Fibroblast of skin of back (primary cell): ENCODE measurements at regions not wholly inside any gene's neighbourhood (a gene's known extent, or its start where the extent isn't known, plus 50 kb on each side); places are given as distances from the start of the nearest gene placed in this dataset.
A peak's percentile ranks its signal among the peaks of the same experiment; 100 is the strongest.

Experiments
- DNase-seq: peaks from one replicate; pipeline ENCODE4 v3.0.0-alpha.2; 2013

DNA sequence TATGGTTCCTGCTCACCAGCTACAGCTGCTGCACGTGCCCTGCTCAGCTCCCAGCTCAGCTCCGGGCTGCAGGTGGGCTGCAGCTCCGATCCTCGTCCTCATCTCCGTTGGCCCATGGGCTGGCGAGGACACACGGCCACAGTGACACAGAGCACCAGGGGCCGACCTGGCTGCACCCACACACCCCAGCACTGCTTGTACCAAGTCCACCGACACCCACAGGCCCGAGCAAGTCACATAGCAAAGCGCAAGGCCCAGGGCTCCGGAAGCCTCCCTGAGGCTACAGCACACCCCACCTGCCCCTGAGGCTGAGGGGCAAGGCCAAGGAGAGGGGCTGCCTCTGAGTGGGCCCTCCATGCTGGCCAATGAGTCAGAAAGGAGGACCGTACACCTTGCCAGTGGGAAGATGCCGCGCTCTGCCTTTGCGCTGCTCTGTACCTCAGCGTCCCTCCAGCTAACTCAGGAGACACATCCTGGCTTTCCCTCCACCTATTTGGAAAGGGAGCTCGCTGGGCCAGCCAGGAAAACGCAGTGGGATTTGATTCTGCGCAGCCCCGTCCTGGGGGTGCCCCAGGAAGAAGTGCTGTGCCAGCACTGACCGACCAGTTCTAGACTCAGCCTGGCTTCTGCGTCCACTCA, 124.8 kb downstream of the SIK1 start:
- no peak for DNase-seq

DNA sequence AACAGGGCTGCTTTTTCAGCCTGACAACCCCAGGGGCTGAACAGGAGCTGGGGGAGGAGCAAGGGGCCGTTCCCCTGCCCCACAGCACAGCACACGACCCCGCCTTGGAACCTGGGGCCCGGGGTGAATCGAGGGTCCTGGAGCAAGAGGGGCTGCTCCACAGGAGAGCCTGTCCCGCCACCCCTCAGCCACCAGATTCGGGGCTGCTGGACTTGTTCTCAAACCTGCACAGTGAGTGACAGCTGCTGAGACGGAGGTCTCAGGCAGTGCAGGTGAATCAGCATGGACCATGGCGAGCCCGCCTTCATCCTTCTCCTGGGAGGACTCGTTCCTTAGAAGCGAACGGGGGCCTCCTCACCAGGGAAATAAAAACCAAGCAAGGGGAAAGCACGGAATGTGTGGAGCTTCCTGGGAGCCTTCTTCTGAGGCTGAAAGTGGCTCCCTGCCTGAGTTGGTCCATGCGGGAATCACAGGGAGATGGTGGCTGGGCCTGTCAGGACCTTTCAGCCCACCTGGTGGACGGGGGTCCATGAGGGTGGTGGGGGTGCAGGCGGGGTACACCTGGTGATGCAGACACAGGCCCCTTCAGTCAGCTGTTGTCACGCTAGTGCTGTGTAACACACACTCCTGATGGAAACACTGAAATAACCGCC, 125.4 kb downstream of the SIK1 start:
- no peak for DNase-seq

DNA sequence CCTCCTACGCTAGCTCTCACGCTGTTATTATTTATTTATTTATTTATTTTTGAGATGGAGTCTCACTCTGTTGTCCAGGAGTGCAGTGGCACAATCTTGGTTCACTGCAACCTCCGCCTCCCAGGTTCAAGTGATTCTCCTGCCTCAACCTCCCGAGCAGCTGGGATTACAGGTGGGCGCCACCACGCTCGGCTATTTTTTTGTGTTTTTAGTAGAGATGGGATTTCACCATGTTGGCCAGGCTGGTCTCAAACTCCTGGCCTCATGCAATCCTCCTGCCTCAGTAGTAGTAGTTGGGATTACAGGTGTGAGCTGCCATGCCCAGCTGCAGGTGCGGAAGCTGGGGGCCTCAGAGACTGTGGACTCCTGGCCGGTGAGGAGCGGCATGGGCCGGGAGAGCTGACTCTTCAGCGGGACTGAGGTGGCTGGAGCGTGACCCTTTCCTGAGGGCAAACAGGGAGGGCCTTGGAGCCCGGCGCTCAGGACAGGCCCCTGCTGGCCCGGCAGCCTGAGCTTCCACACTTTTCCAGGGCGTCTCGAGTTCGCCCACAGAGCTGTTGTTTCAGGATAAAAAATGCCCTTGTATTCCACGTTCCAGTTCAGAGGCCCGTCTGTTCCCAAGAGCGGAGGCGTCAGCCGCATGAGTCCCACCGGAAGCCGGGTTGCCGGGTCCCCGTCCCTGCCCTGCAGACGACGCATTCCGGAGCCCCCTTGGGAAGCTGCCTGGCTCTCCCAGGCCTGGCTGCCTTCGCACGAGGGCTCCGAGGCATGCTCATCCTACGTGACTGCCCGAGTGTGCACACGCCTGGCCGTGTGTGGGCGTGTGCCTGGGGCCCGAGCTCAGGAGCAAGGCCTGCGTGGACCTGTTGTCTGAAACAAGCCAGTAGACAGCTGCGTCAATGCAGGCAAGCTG, 126.2 kb downstream of the SIK1 start:
- peak; percentile 63 for DNase-seq

DNA sequence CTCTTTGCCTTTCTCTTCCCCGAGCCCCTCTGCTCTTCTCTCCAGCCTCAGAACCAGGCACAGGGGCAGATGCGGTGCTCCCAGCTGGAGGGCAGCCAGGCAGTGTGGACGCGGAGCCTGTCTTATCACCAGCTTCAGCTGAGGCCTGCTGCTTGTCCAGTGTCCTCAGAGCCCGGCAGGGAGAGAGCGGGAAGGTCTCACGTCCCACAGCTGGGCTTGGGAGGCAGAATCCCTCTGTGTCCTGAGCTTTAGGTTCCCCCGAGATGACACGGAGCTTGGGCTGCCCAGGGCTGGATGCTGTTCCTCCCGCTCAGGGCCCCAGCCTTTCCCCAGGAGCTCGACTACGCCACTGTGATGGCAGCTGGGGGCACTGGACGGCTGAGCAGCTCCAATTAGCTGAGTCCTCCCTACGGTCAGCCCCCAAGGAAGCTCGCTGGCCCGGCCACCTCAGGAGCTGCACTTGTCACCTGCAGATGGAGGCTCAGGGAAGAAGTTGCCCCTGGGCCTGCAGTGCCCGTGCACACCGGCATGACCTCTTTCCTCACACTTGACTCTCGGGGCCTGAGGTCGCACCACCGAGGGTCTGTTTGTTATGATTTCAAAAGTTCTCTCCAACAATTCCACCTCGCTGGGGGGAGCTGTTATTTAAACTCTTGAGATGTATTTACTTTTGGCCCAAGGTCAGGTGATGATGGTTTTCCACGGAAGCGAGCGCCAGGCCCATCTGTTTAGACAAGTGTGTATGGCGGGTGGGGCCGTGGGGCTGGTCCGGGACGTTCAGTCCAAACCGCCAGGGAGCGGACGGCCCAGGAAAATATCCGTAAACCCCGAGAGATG, 127.3 kb downstream of the SIK1 start:
- DNase-seq = no peak

DNA sequence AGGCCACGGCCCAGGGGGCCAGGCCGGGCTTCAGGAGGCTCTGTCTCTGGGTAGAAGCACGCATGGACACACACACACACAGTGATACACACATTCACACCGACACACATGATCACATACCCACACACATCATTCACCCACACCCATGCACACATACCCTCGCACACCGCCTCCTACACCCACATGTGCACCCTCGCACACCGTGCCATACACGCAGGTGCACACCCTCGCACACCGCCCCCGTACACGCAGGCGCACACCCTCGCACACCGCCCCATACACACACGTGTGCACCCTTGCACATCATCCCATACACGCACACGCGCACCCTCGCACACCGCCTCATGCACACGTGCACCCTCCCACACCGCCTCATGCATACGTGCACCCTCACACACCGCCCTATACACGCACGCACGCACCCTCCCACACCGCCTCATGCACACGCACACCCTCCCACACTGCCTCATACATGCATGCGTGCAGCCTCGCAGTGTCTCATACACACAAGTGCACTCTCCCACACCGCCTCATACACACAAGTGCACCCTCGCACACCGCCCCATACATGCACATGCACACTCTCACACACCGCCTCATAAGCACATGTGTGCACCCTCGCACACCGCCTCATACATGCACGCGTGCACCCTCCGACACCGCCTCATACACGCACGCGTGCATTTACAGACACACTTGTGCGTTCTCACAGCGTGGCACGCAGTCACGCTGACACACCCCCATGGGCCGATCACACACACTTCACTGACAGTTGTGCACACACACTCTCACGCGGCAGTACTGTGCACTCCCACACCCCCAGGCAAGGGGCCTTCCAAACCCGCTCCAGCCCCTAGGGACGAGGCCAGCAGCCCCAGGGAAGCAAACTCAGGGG, 128.1 kb downstream of the SIK1 start:
- DNase-seq = no peak

DNA sequence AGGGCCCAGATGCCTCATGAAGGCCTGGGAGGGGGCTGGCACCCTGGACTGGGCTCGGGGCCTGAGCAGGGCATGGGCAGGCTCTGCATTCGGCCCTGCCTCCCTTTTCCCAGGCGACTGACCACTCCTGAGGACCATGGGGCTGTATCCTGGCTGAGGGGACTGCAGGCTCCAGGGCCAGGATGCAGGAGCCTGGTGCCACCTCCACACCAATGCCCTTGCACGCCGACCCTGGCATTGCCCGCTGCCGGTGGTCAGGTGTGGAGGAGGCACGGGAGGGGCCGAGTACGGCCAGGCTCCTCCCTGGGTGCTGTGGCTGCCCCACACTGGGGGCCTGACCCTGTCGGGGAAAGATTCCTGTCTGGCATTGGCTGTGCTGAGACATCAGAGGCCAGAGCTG, 128.9 kb downstream of the SIK1 start:
- no peak for DNase-seq

DNA sequence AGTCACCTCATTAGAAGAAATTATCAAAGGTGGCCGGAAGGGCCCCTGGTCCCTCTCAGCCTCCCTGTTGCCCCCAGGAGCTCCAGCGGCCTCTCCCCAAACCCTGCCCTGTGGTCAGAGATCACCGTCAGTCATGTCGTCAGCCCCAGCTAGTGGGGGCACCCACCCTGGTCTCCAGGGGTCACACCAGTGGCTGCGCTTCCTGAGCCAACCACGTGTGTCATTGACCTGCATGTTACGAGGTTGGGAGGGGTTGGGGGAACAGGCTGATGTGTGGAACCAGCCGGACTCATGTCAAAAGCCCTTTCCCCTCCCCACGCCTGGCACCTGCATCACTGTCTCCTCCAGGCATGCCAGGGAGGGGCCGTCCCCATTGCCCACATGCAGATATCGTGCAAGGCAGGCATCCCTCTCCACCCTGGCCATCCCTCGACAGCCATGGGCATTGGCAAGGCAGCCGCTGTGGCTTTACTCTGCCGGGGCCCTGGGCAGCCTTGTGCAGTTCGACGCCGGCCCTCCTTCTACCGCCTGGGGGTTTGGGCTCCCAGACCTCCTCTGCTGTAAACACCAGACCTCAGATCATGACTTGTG, 128.7 kb downstream of the CRYAA start:
- DNase-seq = no peak

DNA sequence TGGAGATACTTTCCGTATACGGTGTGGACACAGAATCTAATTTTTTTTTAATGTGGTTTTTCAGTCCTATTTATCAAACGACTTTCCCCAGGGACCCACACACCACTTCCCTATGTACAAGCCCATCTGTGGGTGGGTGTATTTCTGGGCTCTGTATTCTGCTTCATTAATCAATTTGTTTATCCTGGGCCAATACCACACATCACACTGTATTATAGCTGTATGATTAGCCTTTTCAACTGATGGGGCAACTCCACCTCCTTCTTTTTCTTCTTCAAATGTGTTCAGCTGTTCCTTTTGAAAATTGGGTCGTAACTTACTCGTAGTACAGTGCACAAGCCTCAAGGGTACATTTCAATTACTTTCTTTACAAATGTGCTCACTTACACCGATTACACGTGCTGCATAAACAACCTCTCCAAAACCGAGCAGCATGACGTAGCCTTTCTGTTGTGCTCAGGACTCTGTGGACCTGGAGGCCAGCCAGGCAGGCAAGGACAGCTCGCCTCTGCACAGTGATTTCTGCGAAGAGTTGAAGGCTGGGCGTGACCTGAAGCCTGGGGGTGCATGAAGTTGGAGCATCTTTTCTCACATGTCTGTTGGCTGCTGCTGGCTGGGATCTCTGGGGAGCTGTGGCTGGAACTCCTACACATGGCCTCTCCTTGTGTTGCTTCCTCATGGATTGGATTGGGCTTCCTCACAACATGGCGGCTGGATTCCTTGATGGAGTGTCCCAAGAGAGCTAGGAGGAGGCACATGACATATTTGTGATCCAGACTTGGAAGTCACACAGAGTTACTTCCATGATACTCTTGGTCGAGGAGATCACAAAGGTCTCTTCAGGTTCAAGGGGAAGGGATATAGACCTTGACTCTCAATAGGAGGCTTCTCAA, 126.5 kb downstream of the CRYAA start:
- DNase-seq = no peak

DNA sequence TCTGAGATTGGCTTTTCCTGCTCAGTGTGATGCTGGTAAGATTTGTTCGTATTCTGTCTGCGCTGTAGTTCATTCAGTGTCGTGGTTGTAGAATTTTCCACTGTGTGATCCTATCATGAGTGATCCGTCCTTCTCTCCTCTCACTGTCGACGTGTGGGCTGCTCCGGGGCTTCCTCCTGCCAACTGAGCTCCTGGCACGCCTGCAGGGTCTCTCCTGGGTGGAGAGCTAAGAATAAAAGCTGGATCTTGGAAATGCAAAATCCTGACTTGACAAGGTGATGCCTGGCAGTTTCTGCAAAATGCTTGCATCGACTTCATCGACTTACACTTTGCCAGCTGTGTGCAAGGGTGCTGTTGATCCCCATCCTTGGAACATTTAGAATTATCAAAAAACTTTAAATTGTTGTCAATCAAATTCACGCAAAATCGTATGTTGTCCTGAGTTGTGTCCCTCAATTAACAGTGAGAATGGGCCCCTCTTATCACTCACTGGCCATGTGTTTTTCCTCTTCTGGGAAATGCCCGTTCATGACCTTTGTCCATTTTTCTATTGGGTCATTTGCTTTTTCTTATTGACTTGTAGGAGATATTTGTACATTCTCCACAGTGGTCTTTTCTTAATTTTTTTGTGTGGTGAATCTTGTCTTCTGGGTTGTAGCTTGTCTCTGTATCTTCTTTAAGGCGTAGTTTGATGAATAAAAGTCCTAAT, 125.5 kb downstream of the CRYAA start:
- DNase-seq = no peak

DNA sequence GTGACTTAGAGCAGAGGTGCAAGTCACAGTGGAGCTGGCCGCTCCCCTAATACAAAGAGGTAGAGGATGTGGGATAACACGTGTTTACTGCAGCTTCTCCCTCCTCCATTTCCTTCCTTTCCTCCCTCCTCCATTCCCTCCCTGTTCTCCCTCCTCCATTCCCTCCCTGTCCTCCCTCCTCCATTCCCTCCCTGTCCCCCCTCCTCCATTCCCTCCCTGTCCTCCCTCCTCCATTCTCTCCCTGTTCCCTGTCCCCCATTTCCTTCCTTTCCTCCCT, 124.0 kb downstream of the CRYAA start:
- no peak for DNase-seq

DNA sequence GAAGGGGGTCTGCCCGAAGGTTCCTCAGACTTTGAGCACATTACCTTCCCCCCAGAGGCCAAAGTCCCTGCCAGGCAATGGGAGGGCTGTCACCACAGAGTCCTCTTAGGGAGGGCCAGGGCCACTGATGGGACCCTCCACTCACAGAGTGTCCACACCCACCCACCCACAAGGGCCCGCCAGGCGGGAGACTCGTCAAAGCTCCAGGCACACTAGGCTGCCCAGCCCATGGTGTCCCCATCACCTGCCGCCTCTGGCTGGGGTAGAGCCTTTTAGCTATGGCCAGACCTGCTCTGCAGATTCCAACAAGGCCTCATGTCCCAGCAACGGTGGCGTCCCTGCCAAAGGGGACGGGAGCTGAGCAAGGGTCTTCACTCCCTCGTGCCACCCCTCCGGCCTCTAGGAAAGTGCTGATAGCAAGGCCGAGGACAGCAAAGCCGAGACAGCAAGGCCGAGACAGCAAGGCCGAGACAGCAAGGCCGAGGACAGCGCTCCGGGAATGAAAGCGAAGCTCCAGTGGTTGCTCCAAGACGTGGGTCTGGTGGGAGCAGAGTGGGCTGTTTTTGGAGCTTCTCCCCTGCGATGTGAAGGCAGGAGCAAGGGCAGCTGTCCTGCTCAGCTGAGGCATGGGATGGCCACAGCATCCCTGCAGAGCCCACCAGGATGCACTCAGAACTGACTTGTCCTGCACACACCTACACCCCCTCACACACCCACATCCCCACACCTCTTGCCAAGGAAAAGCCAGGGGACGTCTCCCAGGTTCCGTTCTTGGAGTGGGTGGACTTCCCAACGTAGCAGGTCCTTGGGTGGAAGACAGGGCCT, 123.4 kb downstream of the CRYAA start:
- no peak for DNase-seq

DNA sequence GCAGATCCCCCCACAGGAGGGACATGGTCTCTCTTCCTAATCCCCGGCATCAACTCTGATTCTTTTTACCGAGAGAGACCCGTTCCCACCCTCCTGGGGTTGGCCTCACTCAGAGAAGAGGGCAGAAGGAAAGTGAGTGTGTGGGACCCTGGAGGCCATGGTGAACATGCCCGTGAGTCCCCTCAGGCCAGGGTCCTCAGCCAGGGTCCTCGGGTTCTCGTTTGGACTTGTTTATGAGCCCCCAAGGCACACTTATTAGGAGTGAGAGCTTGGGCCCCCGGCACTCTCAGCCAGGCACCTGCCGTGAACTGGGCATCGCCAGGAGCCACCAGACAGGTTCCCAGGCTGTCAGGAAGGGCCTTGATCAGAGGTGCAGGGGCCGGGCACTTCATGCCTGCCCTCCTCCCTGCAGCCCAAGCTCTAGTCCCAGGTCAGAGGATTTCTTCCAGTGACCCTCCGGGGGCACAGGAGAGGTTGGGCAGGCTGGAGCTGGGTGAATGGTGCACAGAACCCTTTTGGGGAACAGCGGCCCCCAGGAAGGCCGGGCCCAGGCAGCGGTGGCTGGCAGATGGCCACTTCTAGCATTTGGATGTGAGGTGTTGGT, 122.6 kb downstream of the CRYAA start:
- DNase-seq = no peak

DNA sequence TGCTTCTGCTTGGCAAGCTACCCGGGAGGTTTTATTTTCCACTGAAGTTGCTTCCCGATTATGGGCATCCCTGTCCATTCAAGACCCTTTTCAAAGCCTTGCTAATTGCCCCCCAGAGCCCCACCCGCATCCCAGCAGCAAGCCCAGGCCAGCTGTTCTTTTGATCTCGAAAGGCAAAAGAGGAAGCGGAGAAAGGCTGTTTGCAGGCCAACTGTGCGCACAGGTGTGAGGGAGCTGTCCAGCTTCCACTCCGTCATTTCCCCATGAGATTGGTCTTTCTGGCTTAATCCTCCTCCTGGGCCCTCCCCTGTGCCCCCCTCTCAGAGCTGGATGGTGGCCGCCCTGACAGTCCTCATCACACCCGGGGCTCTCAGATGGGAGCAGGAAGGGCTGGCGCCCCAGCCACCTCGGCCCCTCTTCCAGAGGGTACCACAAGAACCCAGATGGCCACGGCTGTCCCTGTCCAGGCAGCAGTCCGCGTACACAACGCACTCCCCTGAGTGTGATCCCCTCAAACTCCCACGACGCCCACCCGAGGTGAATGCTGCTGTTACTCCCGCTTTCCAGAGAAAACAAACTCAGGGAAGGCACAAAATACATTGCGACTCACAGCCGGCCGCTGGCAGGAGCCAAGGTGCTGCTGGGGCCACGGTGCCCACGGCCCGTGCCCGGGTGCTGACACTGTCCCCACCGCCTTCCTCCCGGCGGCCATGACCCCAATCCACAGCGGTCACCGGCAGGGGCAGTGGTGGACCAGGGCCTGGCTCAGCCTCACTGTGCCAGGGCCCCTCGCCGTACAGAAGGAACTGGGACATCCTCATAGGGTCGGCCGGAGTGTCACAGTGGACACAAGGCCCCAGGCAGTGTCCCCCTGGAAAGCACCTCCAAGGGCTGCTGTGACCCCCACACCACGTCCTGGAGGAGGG, 121.9 kb downstream of the CRYAA start:
- DNase-seq = no peak

DNA sequence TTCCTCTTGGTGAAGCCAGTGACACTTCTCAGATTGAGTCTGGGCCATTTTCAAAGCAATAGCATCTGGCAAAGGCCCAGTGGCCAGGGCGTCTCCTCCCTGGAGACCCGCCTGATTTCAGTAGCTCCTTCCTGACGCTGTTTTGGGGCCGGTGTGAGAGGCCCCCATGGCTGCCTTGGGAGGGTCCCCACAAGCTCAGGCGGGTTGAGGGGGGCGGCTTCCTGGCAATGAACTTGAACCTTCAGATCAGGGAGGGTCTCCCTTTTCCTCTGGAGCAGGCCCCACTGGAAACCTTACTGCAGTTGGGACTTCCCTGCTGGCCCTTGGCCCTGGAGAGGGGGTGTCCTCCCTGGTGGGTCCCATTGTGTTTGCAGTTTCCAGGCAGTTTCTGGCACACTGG, 121.2 kb downstream of the CRYAA start:
- DNase-seq = no peak

DNA sequence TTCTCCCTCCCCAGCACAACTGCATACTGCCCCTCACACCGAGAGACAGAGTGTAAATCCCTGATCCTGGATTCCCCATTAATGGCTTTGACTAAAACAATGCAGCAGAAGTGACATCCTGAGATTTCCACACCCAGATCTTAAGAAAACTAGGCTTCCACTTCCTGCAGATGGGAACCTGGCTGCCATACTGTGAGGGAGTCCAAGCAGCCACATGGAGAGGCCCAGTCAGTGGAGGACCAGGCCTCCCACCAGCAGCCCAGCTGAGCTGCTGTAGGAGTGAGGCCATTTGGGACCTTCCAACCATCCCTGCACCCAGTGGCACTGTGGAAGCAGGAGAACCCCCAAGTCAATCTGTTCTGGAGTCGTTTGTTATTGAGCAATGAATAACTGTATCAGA, 120.6 kb downstream of the CRYAA start:
- no peak for DNase-seq

DNA sequence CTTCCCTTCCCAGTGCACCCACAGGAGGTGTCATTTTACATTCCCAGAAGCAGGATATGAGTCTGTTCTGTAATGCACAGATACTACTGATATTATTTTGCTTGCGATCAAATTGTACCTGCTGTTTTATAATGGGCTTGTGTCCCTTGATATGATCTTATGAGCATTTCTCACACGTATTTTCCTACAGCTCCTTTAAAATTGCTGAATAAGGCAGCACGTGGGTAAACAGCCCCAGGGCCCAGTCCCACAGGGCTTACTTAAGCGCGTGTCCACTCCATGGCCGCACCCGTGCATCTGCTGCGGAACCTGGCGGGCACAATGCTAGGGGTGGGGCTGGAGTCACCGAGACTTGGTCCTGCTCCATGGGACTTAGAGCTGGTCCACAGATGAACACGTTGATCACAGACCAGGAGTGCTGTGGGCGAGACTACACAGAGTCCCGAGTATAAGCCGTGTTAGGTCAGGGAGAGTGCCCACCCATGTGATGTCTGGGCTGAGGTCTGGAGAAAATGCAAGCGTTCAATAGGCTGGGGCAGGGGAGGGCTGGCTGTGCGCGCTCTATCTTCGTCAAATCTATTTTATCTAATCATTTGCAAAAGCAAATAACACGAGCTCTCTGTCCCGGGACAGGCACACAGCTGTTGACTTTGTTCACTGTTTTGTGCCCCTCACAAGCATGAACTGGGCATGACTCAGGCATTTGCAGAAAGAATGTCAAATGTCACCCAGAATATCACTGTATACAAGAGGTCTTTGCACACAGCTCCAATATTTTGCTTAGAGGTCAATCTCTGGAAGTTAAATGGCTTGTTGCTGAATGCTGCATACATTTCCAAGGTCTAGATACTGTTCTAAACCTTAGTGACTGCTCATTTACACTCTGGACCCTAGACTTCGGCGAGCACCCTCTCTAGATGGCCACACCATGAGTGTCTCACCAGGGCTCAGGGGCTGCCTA, 119.3 kb downstream of the CRYAA start:
- no peak for DNase-seq
